GM21576 (cell line): ENCODE measurements at regions not wholly inside any gene's neighbourhood (a gene's known extent, or its start where the extent isn't known, plus 50 kb on each side); places are given as distances from the start of the nearest gene placed in this dataset.

ENCODE experiments used
- ATAC-seq: cut with Tn5 transposase; IDR thresholded peaks from one replicate; pipeline ENCODE4 v1.9.1; 2021; ENCODE audit warnings: mild to moderate bottlenecking, moderate library complexity; ENCODE audit not compliant: unreplicated experiment

- no peak for ATAC-seq
Observed at GRCh38 chr21:24290151-24290833, 1317.0 kb downstream of the MRPL39 start.

- no peak for ATAC-seq
Observed at GRCh38 chr21:24289539-24289938, 1317.7 kb downstream of the MRPL39 start.

GRCh38 chr21:24280596-24280995 lies 1326.7 kb downstream of the MRPL39 start:
- ATAC-seq: no peak

GRCh38 chr21:24278711-24279110 lies 1328.6 kb downstream of the MRPL39 start:
- ATAC-seq: no peak

- ATAC-seq: no peak
Observed at GRCh38 chr21:24276204-24276603, 1331.1 kb downstream of the MRPL39 start.

- ATAC-seq: no peak
Observed at GRCh38 chr21:24275616-24276015, 1331.7 kb downstream of the MRPL39 start.

- no peak for ATAC-seq
Observed at GRCh38 chr21:24272521-24272938, 1334.8 kb downstream of the MRPL39 start.

GRCh38 chr21:24265987-24266386 lies 1341.3 kb downstream of the MRPL39 start:
- ATAC-seq: no peak

- no peak for ATAC-seq
Observed at GRCh38 chr21:24260751-24261150, 1346.5 kb downstream of the MRPL39 start.

GRCh38 chr21:24259241-24259640 lies 1348.0 kb downstream of the MRPL39 start:
- ATAC-seq: no peak

GRCh38 chr21:24255591-24255990 lies 1351.7 kb downstream of the MRPL39 start:
- no peak for ATAC-seq

GRCh38 chr21:24225431-24225830 lies 1381.8 kb downstream of the MRPL39 start:
- ATAC-seq: no peak

- no peak for ATAC-seq
Observed at GRCh38 chr21:24224422-24224821, 1382.9 kb downstream of the MRPL39 start.

- no peak for ATAC-seq
Observed at GRCh38 chr21:24223624-24224023, 1383.7 kb downstream of the MRPL39 start.

- ATAC-seq: no peak
Observed at GRCh38 chr21:24222676-24223075, 1384.6 kb downstream of the MRPL39 start.

GRCh38 chr21:24220446-24220845 lies 1386.8 kb downstream of the MRPL39 start:
- ATAC-seq: no peak

GRCh38 chr21:24217151-24217550 lies 1390.1 kb downstream of the MRPL39 start:
- no peak for ATAC-seq

GRCh38 chr21:24210130-24210529 lies 1397.2 kb downstream of the MRPL39 start:
- ATAC-seq: no peak

GRCh38 chr21:24208562-24209260 lies 1398.6 kb downstream of the MRPL39 start:
- ATAC-seq: no peak

GRCh38 chr21:24205319-24205718 lies 1402.0 kb downstream of the MRPL39 start:
- ATAC-seq: no peak

GRCh38 chr21:24204641-24205040 lies 1402.6 kb downstream of the MRPL39 start:
- no peak for ATAC-seq

GRCh38 chr21:24200052-24200451 lies 1407.2 kb downstream of the MRPL39 start:
- peak; percentile 49 for ATAC-seq

GRCh38 chr21:24197923-24198322 lies 1409.4 kb downstream of the MRPL39 start:
- no peak for ATAC-seq
